ENCODE measurements at regions not wholly inside any gene's neighbourhood (a gene's known extent, or its start where the extent isn't known, plus 50 kb on each side); places are given as distances from the start of the nearest gene placed in this dataset.

DNA sequence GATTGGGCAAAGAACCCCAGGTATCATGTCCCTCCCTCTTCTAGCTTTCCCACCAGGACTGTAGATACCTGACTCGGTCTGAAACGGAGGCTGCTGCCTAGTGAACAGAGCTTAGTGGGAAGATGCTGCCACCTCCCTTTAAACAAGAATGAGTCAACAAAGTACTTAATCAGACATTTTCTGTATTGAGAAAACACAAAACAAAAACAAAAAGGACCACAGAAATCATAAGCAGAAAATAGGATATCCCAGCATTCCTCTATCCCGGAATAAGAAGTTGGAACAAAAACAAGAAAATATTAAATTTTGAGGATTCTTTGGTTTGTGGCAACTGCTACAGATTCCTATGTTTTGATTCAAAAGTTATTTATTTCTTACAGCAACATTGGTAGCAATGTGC is 51.7 kb upstream of the COL8A1 start:
- TF ChIP-seq, protein P1, sequence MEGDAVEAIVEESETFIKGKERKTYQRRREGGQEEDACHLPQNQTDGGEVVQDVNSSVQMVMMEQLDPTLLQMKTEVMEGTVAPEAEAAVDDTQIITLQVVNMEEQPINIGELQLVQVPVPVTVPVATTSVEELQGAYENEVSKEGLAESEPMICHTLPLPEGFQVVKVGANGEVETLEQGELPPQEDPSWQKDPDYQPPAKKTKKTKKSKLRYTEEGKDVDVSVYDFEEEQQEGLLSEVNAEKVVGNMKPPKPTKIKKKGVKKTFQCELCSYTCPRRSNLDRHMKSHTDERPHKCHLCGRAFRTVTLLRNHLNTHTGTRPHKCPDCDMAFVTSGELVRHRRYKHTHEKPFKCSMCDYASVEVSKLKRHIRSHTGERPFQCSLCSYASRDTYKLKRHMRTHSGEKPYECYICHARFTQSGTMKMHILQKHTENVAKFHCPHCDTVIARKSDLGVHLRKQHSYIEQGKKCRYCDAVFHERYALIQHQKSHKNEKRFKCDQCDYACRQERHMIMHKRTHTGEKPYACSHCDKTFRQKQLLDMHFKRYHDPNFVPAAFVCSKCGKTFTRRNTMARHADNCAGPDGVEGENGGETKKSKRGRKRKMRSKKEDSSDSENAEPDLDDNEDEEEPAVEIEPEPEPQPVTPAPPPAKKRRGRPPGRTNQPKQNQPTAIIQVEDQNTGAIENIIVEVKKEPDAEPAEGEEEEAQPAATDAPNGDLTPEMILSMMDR (IDR thresholded peaks at IDR 0.05; ENCODE audit: insufficient read depth, low read depth, low read length, missing control alignments), result no peak
- H3K4me3 ChIP-seq (ENCODE audit: low read depth, low read length), result no peak overlapping the region
- DNase-seq (ENCODE audit: low read depth), result no peak

DNA sequence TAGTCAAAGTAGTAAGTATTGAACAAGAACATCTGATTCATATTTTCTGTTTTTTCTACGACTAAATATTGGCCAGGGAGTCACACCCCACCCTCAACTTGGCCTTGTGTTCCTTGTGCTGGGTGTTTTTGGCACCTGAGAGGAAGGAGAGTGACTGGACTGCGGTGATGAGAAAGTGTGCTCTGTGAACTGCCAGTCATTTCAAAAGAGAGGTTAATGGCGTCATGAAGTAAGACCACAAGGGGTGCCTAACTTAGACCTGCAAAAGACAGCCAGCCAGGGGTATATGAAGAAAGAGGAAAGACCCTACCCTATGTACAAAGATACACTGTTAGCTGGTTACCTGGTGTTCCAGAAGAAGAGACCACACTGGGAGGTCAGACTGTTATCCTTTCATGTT is 58.4 kb upstream of the COL8A1 start:
- no peak overlapping the region for H3K4me3 ChIP-seq (ENCODE audit: low read depth, low read length)
- DNase-seq (ENCODE audit: low read depth), result peak; percentile 64
- TF ChIP-seq, protein P1 (IDR thresholded peaks at IDR 0.05; ENCODE audit: insufficient read depth, low read depth, low read length, missing control alignments), result no peak

DNA sequence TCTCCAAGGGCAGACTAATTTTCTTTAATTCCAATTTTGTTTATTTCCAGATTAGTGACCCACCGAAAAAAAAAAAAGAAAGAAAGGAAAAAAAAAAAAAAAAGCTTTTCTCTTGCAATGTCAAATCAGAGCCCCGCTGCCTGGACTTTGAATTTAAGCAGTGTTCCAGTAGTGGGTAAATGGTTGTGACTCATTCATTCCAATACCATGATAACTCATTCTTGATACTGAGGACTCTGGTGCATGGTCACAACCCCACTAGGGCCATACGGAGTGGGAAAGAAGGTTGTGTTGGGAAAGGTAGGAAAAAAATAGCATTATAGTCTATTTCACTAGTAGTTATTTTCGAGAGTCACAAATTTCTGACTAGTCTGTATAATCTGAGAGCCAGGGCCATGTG is 59.1 kb upstream of the COL8A1 start:
- TF ChIP-seq, protein P1 (IDR thresholded peaks at IDR 0.05; ENCODE audit: insufficient read depth, low read depth, low read length, missing control alignments), result no peak
- H3K4me3 ChIP-seq (ENCODE audit: low read depth, low read length), result no peak overlapping the region
- DNase-seq (ENCODE audit: low read depth), result no peak

DNA sequence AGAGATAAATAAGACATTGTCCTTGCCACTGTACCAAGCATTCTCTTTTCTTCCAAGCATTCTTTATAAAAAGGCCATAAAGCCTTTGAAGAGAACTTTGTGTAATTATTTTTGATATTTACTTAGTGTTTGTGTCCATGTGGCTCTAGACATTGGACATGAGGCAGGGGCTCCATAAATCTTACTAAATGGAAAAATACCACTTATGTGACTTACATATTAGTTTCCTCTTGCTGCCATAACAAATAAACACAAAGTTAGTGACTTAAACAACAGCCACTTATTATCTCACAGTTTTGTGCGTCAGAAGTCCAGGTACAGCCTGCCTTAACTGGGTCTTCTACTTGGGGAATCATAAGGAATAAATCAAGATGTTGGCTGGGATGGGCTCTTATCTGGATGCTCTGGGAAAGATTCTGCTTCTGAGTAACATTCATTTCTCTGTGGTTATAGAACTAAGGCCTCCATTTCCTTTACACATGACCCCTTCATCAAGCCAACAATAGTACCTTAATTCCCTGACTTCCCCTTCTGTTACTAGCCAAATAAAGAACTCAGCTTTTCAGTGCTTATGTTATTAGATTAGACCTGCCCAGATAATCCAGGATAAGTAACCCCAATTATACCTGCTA is 59.9 kb upstream of the COL8A1 start:
- no peak for DNase-seq (ENCODE audit: low read depth)
- TF ChIP-seq, protein P1 (IDR thresholded peaks at IDR 0.05; ENCODE audit: insufficient read depth, low read depth, low read length, missing control alignments), result no peak
- no peak overlapping the region for H3K4me3 ChIP-seq (ENCODE audit: low read depth, low read length)

DNA sequence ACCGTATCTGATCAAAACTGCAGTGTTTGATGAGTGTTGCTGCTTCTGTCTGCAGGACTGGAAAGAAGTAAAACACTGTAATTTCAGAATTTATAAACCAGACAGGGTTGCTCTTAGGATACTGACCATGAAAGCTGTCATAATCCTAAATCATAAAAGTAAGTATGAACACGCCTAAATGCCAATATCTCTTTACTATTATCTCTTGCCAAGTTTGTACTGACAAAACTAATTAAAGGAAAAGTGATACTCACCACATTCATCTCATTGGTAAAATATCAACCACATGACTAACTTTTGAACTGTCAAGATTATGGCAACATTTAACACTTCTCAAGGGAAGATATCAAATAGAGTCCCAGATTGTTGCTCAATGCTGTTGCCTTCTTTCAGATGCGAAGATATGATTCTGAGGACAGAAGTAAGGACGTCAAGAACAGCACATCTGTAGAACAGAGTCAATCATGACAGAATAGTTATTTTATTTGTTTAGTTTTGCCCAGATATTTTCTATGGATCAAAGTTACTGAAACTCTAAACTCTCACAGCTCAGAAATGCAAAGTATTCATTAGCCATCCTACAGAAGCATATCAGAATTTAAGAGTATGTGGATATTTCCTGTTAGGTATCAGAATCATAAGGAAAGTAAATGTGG is 61.4 kb upstream of the COL8A1 start:
- TF ChIP-seq, protein P1 (IDR thresholded peaks at IDR 0.05; ENCODE audit: insufficient read depth, low read depth, low read length, missing control alignments), result no peak
- no peak overlapping the region for H3K4me3 ChIP-seq (ENCODE audit: low read depth, low read length)
- no peak for DNase-seq (ENCODE audit: low read depth)

DNA sequence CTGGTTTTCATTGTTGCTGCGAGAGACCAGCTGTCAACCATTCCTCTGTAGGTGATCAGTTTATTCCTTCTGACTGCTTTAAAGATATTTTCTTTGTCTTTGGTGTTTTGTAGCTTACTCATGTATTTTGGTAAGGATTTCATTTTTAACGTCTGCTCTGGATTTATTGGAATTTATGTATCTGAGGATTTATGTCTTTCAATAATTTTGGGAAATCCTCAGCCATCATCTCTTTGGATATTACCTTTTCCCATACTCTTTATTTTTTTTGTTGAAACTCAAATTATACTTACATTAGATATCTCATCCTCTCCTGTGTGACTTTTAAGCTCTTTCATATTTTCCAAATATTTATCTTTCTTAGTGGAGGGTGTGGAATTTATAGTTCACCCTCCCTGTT is 62.7 kb upstream of the COL8A1 start:
- DNase-seq (ENCODE audit: low read depth), result no peak
- TF ChIP-seq, protein P1 (IDR thresholded peaks at IDR 0.05; ENCODE audit: insufficient read depth, low read depth, low read length, missing control alignments), result no peak
- no peak overlapping the region for H3K4me3 ChIP-seq (ENCODE audit: low read depth, low read length)

DNA sequence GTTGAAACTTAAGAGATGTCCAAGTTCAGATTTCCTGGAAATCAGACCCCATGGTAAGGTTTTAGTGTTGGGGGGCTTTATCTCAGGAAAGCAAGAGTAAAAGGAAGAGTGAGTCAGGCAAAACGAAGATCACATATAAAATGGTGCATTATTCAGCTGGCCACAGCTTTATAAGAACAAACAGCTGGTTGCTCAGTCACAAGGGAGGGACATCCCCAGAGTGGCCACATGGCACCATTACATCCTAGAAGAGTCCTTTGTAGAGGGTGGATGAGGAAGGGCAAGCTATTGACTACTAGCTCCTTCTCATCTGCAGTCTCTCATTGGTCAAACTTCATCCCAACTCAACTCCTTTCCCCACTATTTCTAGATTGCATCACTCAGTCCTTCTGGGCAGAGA is 68.3 kb upstream of the COL8A1 start:
- no peak overlapping the region for H3K4me3 ChIP-seq (ENCODE audit: low read depth, low read length)
- TF ChIP-seq, protein P1 (IDR thresholded peaks at IDR 0.05; ENCODE audit: insufficient read depth, low read depth, low read length, missing control alignments), result no peak
- no peak for DNase-seq (ENCODE audit: low read depth)

All from GM12865 (cell line).